HG02798 (cell line): ENCODE measurements at regions not wholly inside any gene's neighbourhood (a gene's known extent, or its start where the extent isn't known, plus 50 kb on each side); places are given as distances from the start of the nearest gene placed in this dataset.
"Not testable (repeated sequence)": the region's sequence is repeated elsewhere in the genome, so short reads cannot be mapped to it uniquely, and the experiment has no call there.

Experiments used
- ATAC-seq: cut with Tn5 transposase; IDR thresholded peaks from one replicate; pipeline ENCODE4 v1.9.1; 2021; ENCODE audit warnings: mild to moderate bottlenecking; ENCODE audit not compliant: unreplicated experiment, poor library complexity

DNA sequence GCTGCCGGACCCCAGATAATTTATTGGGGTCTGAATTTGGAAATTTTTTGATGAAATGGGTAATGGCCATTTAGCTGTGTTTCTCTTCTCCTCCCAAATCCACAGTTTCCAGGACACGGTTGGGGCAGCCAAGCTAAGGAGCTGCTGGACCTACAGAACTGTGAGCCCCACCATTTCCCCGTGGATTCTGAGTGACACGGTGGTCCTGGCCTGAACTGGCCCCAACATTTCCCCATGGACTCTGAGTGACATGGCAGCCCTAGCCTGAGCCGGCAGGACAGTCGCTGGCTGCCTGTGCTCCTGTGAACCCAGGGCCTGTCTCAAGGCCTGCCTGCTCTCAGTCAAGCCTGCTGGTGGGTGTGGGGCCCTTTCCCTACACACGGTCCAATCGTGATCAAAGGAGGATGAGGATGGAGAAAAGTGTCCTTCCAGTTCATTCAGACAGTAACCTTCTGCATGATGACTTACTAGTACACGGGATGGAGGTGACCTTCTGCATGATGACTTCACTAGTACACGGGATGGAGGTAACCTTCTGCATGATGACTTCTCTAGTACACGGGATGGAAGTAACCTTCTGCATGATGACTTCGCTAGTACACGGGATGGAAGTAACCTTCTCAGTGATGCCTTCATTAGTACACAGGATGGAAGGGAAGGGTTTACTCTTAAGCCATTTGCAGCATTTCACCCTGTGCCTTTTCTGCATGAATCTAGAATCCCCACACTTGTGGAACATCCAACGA, 359.9 kb downstream of the GLRX3 start:
- ATAC-seq = no peak

DNA sequence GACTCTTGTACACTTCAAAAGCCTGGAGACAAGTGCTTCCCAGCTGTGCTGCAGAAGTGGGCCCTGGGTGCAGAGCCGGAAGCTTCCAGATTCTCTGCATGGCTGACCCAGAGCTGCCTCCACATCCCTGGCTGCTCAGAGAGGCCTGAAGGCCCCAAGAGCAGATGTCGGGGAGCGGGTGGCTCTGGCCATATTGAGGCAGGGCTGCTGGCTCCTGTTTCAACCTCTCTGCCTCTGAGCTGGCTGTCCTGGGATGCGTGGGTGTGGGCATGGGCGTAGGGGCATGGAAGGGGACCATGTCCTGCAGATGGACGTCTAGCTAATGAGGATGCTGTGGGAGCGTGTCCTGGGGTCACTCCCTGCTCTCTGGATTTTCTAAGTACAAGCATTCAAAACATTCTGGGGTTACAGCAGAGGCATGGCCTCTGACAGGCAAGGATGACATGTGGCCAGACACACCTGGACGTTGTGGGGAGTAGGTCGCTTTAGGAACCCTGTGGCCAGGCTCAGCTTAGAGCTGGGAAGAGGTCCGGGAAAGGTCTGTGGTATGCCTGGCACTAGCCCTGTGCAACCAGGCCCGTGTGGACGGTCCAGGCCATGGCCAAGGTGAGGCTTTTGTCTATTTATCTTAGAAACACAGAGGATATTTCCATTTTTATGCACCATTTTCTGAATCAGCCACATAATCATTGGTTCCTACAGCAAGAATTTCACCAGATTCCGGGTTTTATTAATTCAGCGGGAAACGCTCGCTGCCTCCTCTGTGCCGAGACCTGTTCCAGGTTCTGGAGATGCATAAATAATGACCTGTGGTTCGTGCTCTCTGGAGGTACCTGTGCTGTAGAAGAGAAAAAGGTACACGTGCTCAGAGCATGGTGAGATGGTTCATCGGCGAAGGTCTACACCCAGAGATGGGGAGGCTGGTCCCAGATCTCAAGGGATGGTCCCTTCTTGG, 361.1 kb downstream of the GLRX3 start:
- ATAC-seq = no peak

DNA sequence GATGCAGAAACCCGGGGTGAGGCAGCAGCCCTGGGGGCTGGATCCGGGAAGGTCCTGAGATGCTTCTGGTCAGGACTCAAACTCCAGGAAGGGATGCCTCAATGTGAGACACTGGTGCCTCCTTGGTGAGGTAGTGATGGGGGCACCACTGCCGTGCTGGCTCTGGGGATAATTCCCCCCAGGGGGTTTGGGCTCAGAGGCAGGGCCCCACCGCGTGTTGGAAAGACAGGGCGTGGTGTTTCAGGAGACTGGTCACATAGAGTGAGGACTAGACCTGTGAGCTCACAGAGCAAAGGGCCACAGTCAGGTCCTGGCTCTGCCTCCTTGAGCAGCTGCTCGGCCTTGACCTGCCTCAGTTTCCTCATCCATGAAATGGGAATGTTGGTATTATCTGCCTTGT, 361.9 kb downstream of the GLRX3 start:
- ATAC-seq = no peak

DNA sequence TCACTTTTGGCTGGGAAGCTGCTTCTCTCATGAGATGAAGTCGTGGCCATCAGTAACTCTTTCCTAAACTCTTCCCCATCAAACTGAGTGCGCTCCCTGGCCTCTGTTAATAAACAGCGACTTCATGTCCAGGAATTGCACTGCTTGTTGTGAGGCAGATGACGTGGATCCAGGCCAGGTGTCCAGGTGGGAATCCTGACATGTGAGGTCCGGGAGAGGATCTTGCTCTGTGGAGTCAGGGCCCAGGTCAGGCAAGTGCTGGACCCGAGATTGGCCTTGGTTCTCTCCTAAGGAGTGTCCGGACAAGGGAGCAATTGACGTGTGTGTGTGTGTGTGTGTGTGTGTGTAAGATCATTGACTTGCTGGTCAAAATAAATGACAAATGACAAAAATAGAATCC, 362.7 kb downstream of the GLRX3 start:
- ATAC-seq = no peak

DNA sequence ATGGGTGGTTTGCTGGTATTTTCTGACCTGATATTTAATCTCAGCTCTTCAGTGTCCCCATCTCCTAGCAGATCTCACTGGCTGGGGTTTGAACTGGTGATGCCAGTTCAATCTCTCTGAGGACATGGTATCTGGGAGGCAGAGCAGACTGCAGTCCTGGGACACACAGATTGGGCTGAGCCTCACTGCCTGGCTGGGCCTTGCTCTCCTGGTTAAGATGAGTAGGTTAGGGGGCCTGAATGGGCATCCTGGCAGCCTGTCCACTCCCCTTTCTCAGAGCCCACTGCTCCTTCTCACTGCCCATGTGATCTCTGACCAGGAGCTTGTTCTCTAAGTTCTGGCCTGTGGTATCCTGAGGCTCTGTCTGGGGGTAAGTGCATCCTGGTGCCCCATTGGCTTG, 363.4 kb downstream of the GLRX3 start:
- no peak for ATAC-seq

DNA sequence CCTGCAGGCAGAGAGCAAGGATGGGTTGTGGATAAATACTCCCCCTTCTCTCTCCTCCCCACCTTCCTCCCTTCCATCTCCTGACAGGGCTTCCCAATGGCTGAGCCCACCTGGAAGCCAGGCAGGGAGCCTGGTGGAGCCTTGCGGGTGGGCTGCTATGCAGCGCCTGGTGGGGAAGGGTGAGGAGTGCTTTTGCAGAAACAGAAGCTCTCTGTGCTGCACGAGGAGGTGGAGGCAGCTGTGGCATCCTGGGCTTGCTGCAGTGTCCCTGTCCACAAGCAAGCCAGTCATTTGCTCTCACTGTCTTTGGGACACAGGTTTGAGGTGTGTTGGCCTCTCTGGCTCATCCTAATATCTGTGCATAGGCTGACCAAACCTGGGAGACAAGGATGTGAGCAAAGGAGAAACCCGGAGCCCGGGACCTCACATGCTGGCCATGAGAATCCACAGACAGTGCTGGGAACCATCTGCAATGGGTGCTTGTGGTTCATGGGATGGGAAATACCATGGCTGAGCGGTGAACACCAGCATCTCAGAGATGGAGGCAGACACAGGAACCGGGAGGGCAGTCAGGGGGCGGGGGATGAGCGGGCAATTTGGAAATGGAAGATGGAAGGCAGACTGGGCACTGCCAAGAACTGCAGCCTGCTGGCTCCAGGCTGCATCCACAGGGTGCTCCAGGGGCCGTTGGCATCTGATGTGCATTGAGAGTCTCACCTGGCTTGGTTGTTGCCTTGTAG, 364.2 kb downstream of the GLRX3 start:
- no peak for ATAC-seq

DNA sequence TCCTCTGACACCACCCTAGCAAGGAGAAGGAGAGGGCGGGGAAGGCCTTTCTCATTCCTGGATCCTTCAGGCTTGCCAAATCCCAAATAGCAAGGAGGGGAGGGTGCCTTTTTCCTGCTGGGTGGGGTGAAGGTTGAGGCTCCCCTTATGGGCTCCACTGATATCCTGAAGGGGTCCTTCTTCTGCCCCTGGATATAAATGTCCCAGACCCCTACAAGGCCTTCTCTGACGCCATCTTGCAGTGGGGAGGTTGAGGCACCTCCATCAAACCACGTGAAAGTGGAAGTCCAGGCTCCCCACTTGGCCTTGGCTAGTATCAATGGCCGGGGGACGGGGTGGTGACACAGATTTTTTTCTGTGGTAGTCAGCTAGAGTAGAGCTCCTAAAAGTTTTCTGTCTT, 371.3 kb downstream of the GLRX3 start:
- no peak for ATAC-seq

DNA sequence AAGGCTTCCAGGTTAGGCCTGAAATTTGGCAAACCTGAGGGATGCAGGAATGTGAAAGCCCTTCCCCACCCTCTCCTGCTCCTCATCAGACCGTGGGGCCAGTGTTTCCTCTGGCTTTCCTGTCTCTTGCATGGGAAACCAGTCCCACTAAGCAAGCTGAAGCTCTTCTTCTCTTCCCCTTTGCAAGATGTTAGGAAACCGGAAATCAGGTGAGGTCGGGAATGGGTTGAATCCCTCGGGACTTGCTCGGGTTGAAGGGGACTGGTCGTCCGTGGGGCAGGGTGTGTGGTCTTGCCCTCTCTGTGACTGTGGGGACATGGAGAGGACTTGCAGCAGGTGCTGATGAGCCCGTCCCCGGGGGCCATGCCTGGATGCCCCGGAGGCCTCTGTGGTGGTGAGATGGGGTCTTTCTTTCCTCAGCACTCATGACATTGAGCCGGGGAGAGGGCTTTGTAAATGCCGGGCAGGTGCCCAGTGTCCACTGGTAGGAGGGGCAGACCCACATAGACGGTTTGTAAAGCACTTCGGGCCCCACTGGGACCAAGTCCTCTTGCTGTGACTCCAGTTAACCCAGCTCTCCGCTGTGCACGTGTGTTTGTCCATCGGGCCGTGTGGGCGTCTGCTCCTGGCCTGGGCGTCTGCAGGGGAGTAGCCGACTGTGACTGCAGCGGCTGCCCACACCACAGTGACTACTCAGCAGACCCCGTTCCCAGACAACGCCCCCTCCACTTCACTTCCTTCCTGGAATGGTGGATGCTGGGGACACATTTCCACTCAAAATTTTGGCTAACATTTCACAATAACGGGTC, 373.9 kb downstream of the GLRX3 start:
- ATAC-seq = no peak

DNA sequence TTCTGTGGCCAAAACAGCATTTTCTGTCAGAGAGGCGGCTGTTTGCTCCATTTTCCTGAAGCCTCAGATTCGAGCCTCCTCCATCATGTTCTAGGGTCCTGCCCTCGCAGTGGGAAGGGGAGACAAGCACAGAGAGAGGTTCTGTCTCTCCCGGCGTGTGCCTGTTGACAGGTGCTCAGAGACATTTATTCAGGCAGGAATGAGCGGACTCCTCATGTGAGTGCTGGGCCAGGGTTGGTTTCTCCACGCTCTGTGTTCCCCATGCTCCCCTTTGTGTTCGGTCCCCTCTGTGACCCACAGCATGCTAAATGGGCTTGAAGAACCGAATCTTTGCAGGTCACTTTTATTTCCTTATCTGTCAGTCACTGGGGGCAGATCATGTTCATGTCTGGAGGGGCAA, 374.6 kb downstream of the GLRX3 start:
- ATAC-seq = no peak

DNA sequence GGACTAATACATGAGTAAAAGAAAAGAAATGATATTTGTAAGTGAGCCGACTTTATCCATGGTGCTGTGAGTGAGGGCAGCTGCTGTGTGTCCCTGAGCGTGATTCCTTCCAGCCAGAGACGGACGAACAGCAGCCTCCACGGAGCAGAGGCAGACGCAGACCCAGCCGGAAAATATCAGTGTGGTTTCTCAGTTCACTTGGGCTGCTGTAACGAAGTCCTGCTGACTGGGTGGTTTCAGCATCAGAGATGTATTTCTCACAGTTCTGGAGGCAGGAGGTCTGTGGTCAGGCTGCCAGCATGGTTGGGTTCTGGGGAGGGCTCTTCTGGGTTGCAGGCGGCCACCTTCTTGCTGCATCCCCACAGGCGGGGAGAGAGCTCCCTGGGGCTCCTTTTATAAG, 375.6 kb downstream of the GLRX3 start:
- no peak for ATAC-seq

DNA sequence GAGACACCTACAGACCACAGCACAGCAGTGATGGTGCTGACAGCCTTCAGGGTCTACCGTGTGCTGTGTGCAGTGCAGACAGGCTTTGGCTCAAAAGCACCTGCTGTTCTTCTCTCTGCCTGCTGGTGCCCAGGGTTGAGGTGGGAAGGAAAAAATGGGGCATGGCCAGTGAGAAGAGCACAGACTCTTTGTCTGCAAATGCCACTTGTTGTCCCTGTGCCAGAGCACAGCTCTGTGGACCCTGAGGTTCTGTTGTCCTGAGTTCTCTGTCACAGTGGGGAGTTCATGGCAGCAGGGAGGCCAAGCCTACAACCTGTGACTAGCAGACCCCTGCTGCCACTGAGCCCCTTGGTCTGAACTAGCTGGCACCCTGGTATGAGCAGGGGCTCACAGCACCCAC, 376.7 kb downstream of the GLRX3 start:
- ATAC-seq = no peak

DNA sequence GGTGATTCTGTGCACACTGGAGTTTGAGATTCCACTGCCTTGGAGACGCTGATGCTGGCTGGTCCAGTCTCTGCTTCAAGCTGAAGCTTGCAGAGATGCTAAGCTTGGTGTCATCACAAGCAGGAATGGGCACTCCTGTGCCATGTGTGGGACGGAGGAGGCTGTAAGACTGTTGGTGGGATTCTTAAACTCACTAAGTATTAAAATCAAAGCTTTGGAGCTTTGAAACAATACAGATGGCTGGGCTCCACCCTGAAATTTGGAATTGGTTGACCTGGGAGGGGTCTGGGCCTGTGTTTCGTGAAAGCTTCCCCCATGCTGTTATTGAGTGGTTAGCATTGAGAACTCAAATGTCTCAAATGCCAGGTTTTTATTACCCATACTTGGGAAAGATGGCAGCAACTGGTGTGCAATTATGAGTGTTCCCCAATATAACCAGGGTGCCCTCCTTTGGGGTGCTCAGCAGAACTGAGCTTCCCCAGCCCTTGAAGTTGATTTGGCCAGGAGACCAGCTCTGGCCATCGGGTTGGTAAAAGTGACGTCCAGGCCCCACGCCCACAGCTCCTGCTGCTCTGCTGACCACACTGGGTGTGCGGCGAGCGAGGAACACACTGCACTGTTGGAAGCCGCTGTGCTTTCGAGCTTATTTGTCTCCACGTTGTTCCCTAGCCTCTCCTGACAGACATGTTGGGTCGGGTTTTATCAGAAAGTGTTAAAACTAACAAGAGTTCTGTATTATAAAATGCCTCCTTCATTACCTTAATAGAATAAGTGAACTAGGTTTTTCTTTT, 377.7 kb downstream of the GLRX3 start:
- no peak for ATAC-seq

DNA sequence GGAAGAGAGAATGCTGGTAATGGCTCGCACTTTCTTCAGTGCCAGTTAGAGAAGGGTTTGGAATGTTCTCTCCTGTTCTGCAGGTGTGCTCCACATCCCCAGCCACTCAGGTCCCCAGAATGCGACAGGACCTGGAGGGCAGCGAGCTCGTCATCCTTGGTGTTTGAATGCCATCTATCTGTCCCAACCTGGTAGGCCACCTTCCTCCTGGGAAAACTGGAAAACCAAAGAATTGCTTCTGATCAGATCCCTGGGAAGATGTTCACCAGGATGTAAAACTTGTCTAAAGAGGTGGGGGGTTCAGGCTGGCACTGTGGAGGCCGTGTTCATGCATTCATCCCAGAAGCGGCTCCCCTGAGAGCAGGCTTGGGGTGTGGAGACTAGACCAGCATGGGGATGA, 379.5 kb downstream of the GLRX3 start:
- ATAC-seq = no peak

DNA sequence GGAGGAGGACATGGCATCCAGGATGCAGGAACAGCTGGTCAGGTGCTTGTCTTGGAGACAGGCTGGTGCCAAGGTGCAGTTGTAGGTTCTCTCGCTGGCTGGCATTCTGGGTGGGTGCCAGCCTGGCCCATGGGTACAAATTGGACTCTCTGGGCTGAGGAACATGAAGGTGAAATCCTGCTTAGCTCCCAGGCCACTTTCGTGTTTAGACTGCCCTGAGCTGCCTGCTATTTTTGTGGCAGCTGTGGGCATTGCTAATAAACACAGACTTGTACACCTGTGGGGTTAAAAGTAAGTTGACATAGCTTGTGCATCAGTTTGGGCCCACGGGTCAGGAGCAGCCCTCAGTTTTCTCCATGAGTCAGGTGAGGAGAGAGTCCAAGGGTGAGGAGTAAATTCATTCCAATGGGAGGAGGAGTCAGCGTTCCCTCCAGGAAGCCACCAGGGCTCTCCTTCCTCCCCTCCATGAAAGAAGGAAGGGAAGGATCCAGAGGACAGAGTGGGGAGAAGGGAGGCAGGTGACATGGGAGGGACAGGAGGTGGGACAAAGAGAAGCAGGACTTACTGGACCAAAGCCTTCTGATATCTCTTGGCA, 380.0 kb downstream of the GLRX3 start:
- no peak for ATAC-seq

DNA sequence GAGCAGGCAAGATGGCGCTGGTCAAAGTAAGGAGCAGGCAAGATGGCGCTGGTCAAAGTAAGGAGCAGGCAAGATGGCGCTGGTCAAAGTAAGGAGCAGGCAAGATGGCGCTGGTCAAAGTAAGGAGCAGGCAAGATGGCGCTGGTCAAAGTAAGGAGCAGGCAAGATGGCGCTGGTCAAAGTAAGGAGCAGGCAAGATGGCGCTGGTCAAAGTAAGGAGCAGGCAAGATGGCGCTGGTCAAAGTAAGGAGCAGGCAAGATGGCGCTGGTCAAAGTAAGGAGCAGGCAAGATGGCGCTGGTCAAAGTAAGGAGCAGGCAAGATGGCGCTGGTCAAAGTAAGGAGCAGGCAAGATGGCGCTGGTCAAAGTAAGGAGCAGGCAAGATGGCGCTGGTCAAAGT, 382.7 kb downstream of the GLRX3 start:
- not testable (repeated sequence) for ATAC-seq

DNA sequence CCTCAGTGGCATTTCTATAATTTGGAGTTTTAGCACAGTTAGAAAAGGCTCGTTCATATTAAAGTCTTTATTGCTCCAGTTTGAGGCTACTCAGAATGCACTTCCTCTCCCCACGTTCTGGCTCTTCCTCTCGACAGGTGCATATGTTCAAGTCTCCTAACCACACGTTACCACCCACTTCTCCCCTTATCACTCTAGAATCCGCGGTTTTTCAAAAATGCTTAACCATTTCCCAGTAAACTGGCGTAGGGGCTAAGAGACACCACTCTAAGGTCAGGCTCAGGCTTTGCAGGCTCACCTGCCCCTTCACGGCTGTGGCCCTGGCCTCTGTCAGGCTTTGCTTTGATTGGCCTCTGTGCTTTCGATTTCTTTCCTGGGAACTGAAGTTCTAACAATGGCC, 383.6 kb downstream of the GLRX3 start:
- ATAC-seq = no peak

DNA sequence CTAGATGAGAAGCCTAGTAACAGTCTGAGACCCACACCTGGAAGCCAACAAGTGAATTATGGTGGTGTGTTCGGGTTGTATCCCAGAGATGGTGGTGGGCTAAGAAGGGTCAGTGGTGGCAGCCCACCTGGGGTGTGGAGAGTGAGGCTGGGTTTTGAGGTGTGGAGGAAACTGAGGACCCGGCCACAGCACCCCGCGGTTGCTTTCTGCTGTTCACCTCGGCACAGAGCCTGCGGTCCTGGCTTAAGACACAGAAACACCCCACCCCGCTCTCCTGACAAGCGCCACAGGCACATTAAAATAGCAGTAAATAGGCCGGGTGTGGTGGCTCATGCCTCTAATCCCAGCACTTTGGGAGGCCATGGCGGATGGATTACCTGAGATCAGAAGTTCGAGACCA, 395.1 kb downstream of the GLRX3 start:
- no peak for ATAC-seq

DNA sequence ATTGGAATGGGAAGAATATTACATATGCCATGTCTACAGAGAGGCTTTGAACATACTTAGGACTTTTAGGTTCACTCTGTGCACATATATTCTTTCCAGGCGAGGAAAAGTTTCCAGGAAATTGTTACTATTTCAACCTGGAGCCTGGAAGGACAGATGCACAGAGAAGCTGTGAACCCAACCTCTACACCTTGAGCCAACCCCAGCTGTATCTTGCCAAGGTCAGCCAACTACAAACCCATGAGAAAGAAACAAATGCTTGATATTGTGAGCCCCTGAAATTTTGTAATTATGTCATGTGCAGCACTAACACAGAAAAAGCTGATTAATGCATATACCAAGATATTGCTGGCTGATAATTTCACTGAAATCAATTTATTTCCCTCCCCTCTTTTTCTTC, 404.9 kb downstream of the GLRX3 start:
- ATAC-seq = no peak

DNA sequence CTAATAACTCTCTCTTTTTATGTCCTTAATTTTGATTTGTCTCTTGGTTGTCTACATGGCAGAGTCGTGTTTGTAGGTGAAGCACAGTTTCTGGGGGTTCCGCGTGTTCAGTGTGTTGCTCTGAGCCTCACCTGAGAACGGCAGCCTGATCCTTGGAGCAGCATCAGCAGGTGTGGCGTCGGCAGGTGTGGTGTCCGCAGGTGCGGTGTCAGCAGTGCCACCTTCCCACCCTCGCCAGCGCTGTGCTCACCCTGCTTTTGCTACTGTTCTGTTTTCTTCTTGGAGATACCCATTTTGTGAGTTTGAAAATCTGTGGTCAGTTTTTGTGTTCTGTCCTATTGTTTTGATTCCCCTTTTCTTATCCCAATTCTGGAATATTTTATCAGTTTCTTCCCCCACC, 406.6 kb downstream of the GLRX3 start:
- no peak for ATAC-seq
